GM13976 (cell line): ENCODE measurements at regions not wholly inside any gene's neighbourhood (a gene's known extent, or its start where the extent isn't known, plus 50 kb on each side); places are given as distances from the start of the nearest gene placed in this dataset.

Source experiments
- DNase-seq: peaks from one replicate; pipeline ENCODE4 v3.0.0; 2012; ENCODE audit warnings: low spot score
- CTCF ChIP-seq: IDR thresholded peaks from 2 replicates; pipeline ENCODE4 v1.5.1; 2012; ENCODE audit warnings: borderline replicate concordance, mild to moderate bottlenecking; ENCODE audit not compliant: insufficient read depth; ENCODE audit errors: extremely low read depth, missing control alignments, control extremely low read depth
- in situ Hi-C: fragments of 300-500 bp; cut with MboI; formaldehyde crosslinking; loops from one replicate; pipeline ENCODE4 v1.12.0; 2022; ENCODE audit warnings: low sequenced_read_pairs, mixed read lengths, inconsistent platforms; ENCODE audit not compliant: unreplicated experiment

GRCh38 chr4:181711387-181711786 is 531.8 kb upstream of the TENM3 start:
- TF ChIP-seq CTCF: no peak
- in situ Hi-C loops: no loop called here
- DNase-seq: no peak

GRCh38 chr4:181728305-181728966 is 514.8 kb upstream of the TENM3 start:
- in situ Hi-C loops: no loop called here
- TF ChIP-seq CTCF: no peak

GRCh38 chr4:181731900-181732299 is 511.3 kb upstream of the TENM3 start:
- no peak for DNase-seq
- no peak for TF ChIP-seq CTCF
- in situ Hi-C loops: no loop called here

More at GRCh38 chr4:181728305-181728966, 514.8 kb upstream of the TENM3 start:
- DNase-seq: no peak

- no peak for TF ChIP-seq CTCF
- in situ Hi-C loops: no loop called here
- DNase-seq: no peak
These were observed 505.5 kb upstream of the TENM3 start for GRCh38 chr4:181737744-181738143.

GRCh38 chr4:181739031-181739430 is 504.2 kb upstream of the TENM3 start:
- in situ Hi-C loops: no loop called here

GRCh38 chr4:181741513-181741912 is 501.7 kb upstream of the TENM3 start:
- DNase-seq: no peak
- no peak for TF ChIP-seq CTCF
- in situ Hi-C loops: no loop called here

More at GRCh38 chr4:181739031-181739430, 504.2 kb upstream of the TENM3 start:
- no peak for DNase-seq
- no peak for TF ChIP-seq CTCF

- in situ Hi-C loops: no loop called here
- TF ChIP-seq CTCF: no peak
- DNase-seq: no peak
These were observed 497.1 kb upstream of the TENM3 start for GRCh38 chr4:181745933-181746625.
